Lung microvascular endothelial cell (primary cell): ENCODE measurements at regions not wholly inside any gene's neighbourhood (a gene's known extent, or its start where the extent isn't known, plus 50 kb on each side); places are given as distances from the start of the nearest gene placed in this dataset.
"Not testable (repeated sequence)": the region's sequence is repeated elsewhere in the genome, so short reads cannot be mapped to it uniquely, and the experiment has no call there.

Source experiments
- DNase-seq, 2 donors: peaks; one replicate each; pipeline versions ENCODE4 v3.0.0 to v3.0.0-alpha.2; 2010; ENCODE audit warnings: low read depth in 2 of 2

- not testable (repeated sequence) for DNase-seq
These were observed 117.0 kb downstream of the SDHAF3 start for GRCh38 chr7:97234494-97234893.

- DNase-seq, result no peak
These were observed 128.8 kb downstream of the SDHAF3 start for GRCh38 chr7:97246317-97246716.

- DNase-seq, result not testable (repeated sequence)
These were observed 140.7 kb downstream of the SDHAF3 start for GRCh38 chr7:97258187-97258586.

DNA sequence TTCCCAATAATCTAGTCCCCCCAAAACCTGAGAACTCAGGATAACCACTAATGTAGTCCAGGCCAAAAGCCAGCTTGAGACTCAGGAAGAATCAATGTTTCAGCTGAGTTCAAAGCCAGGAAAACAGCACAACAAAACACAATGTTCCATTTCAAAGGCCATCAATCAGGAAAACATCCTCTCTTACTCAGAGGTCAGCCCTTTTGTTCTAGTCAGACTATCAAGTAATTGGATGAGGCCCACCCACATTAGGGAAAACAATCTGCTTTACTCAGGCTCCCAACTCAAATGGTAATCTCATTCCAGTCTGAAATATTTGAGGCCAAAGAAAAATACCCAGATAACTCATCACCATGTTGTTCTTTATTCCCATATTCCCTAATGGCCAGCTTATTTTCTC is 152.2 kb downstream of the SDHAF3 start:
- DNase-seq, result peak; percentile 24 to 68

GRCh38 chr7:97270280-97270679 is 152.8 kb downstream of the SDHAF3 start:
- peak in 1 of 2 donors; percentile 16 for DNase-seq

GRCh38 chr7:97271619-97272018 is 154.1 kb downstream of the SDHAF3 start:
- DNase-seq, result no peak

- no peak for DNase-seq
These were observed 154.9 kb downstream of the SDHAF3 start for GRCh38 chr7:97272237-97272975.

DNA sequence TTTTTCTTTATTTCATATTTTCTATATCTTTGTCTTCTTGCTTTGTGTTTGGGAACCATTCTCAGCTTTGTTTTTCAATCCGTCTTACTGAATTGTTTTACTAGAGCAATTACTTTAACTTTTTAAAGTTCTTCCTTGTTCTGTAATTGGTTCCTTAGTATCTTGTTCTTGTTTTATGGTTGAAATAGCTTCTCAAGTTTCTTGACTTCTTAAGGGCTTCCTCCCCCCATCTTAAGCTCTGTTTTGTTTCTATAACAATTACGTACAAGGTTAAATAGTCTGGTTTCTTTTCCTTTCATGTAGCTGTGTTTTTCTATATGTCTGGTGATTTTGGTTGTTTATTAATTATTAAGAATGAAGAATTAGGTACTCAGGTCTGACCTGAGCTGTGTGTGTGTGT is 158.0 kb downstream of the SDHAF3 start:
- DNase-seq, result no peak

- no peak for DNase-seq
These were observed 163.5 kb downstream of the SDHAF3 start for GRCh38 chr7:97280950-97281349.

GRCh38 chr7:97285348-97285747 is 167.8 kb downstream of the SDHAF3 start:
- DNase-seq, result no peak

GRCh38 chr7:97293031-97293430 is 175.5 kb downstream of the SDHAF3 start:
- no peak for DNase-seq

- peak in 1 of 2 donors; percentile 61 for DNase-seq
These were observed 181.1 kb downstream of the SDHAF3 start for GRCh38 chr7:97298561-97298960.

DNA sequence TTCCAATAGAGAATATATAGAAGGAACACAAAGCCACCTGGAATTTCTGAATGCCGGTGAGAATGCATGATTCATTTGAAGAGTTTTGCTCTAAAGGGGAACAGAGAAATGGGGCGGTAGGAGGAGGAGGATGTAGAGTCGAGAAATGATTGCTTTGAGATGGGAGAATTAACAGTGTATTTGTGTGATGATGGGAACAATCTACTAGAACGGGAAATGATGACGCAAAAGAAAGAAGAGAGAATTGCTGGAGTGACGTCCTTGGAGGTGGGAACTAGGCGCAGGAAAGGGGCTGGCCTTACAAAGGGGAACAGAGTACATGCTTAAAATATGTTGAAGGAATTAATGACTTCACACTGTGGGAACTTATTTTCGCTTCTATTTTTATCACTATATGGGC is 188.1 kb downstream of the SDHAF3 start:
- DNase-seq, result peak in 1 of 2 donors; percentile 14

GRCh38 chr7:97307521-97308108 is 190.1 kb downstream of the SDHAF3 start:
- DNase-seq, result peak in 1 of 2 donors; percentile 75

DNA sequence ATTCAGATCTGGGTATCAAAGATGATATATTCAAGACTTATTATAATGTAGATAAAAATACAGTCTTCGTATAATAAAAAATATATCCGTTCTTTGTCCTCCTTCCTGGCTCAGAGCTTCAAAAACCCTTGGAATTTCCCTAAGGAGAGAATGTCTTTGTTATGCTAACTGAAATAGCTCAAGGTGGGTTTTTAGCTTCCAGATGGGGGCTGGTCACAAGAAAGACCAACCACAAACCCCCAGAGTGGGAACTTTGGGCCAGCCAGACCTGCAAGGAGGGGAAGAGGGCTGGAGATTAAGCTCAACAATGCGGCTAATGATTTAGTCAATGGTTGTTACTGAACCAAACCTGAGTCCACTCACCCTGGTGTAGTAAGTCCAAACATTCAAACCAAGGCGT is 196.4 kb downstream of the SDHAF3 start:
- no peak for DNase-seq

DNA sequence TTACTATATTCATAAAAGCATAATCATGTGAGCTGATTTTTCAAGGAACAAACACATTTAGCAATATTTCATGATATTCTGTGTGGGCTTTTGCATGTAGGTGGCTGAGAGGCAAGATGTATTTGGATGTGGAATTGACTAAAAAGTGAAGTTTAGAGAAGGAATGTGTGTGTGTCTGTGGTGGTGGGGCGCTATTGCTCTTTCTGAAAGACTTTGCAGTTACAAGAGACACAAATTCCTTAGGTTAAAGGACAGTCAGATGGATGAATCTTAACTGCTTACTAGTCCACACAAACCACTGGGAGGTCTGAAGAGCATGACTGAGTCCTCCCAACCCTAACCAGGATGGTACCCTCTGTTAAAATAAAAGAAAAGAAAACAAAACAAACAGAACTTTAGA is 200.1 kb downstream of the SDHAF3 start:
- DNase-seq, result no peak

DNA sequence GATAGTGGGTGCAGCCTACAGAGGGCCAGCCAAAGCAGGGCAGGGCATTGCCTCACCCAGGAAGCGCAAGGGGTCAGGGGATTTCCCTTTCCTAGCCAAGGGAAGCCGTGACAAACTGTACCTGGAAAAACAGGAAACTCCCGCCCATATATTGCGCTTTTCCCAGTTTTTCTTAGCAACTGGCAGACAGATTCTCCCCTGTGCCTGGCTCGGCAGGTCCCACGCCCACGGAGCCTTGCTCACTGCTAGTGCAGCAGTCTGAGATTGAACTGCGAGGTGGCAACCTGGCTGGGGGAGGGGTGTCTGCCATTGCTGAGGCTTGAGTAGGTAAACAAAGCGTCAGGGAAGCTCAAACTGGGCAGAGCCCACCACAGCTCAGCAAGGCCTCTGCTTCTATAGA is 212.4 kb downstream of the SDHAF3 start:
- not testable (repeated sequence) for DNase-seq

- DNase-seq, result no peak
These were observed 220.4 kb downstream of the SDHAF3 start for GRCh38 chr7:97337849-97338248.

DNA sequence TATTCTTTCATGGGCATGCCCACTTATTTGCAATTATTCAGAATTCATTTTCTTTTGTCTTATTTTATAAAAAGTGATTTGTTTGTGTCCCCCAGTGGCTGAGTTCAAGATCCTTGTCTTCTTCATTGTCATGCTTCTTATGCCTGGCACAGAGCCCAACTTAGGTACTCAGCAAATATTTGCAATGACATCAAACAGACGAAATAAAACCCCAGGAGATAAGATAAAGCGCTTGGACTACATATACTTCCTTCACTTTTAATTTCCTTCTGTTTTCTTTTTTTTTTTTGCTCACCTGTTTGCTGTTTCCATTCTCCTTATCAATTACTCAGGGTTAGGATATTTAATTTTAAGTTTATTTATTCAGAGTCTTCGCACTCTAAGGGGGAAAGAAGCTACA is 225.0 kb downstream of the SDHAF3 start:
- DNase-seq, result no peak

DNA sequence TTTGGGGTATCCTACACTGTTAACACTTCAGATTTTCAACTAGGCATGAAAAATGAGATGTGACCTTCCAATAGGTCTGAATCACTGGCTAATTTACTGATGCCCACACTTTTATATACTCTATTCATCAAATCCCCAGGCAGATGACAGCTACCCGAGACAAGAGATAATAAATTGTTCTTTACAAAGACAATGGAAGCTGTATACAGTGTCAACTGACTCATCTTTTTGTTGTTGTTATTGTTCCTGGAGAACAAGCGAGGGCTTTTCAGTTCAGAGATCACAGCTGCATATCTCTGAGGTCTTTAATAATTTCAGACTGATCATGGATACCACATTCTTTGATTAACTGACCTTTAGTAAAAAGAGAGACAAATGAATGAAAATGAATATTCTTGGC is 228.9 kb downstream of the SDHAF3 start:
- no peak for DNase-seq

DNA sequence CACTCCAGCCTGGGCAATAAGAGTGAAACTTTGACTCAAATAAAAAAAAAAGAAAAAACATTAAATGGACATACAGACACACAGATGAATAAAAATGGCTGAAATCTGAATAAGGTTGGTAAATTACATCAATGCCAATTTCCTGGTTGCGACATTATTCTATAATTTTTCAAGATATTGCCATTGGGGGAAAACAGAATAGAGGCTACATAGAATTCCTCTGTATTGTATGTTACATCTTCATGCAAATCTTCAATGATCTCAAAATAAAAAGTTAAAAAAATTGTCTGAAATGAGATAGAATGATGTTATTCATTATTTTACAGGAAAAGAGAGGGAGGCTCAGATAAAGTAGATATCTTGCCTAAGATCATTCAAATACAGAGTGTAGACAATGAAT is 234.0 kb downstream of the SDHAF3 start:
- no peak for DNase-seq

DNA sequence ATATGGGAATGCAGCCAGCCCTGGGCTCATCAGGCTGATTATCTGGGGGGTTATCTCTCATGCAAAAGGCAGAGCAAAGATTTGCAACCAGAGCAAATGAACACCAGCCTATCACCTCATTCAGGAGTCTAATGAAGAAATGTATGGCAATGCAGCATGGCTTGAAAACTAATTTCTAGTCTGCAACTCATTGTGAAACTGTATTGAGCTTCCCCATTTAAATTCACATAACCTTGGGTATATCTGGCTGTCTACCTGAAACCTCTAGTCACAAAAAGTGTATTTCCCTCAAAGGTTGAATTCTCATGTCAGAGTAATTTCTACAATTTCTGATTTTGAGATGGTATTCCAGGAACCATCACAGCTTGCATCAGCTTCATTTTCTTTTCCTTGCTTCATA is 240.0 kb downstream of the SDHAF3 start:
- no peak for DNase-seq

GRCh38 chr7:97372882-97373281 is 255.4 kb downstream of the SDHAF3 start:
- DNase-seq, result no peak
